OCI-LY7 (cell line): ENCODE measurements at regions not wholly inside any gene's neighbourhood (a gene's known extent, or its start where the extent isn't known, plus 50 kb on each side); places are given as distances from the start of the nearest gene placed in this dataset.
A peak's percentile ranks its signal among the peaks of the same experiment; 100 is the strongest.

Source experiments
- BruUV-seq: library from RNA; stranded (reverse); fragments of 400-500 nt; replicated peaks from 2 replicates; lab custom pipeline; 2021; lab: Mats Ljungman, UMichigan
- CTCF ChIA-PET: fragments of 300-600 bp; sonication (Branson Sonifier 250); formaldehyde crosslinking; loops from one replicate; lab custom pipeline; 2022; ENCODE audit warnings: antibody characterized with exemption; ENCODE audit not compliant: unreplicated experiment; lab: Charles Lee
- POLR2A ChIA-PET: fragments of 300-600 bp; sonication (Branson Sonifier 250); formaldehyde crosslinking; loops from one replicate; lab custom pipeline; 2022; ENCODE audit warnings: antibody characterized with exemption; lab: Charles Lee
- DNase-seq: peaks from one replicate; pipeline ENCODE4 v3.0.0-alpha.2; 2015; ENCODE audit warnings: low spot score
- H2AFZ ChIP-seq: fragments of 200-600 bp; sonication (generic), shearing (Covaris generic); 2 replicates; pipeline ENCODE4 v1.6.1; 2014; ENCODE audit warnings: mild to moderate bottlenecking, antibody characterized with exemption, low read length, moderate library complexity
- H3K27ac ChIP-seq: fragments of 200-600 bp; sonication (generic); 2 replicates; pipeline ENCODE4 v1.5.1; 2014; ENCODE audit warnings: mixed run types, low read depth, mild to moderate bottlenecking, moderate library complexity, low read length, inconsistent platforms; ENCODE audit not compliant: poor library complexity, severe bottlenecking
- H3K36me3 ChIP-seq: fragments of 200-600 bp; sonication (generic); 2 replicates; pipeline ENCODE4 v1.6.1; 2014; ENCODE audit warnings: mild to moderate bottlenecking, antibody characterized with exemption, low read length, moderate library complexity, mixed read lengths; ENCODE audit not compliant: insufficient read depth
- H3K4me1 ChIP-seq: fragments of 200-600 bp; sonication (generic); 2 replicates; pipeline ENCODE4 v1.5.1; 2014; ENCODE audit warnings: mild to moderate bottlenecking, low read length; ENCODE audit not compliant: insufficient read depth, poor library complexity, severe bottlenecking
- H3K4me2 ChIP-seq: fragments of 200-600 bp; sonication (generic); 2 replicates; pipeline ENCODE4 v1.6.1; 2014; ENCODE audit warnings: mild to moderate bottlenecking, low read length
- H3K4me3 ChIP-seq: fragments of 200-600 bp; sonication (generic); 2 replicates; pipeline ENCODE4 v1.5.1; 2014; ENCODE audit warnings: mild to moderate bottlenecking, low read depth, low read length; ENCODE audit not compliant: poor library complexity, severe bottlenecking
- H3K79me2 ChIP-seq: fragments of 200-600 bp; sonication (generic); 2 replicates; pipeline ENCODE4 v1.6.1; 2016; ENCODE audit warnings: low read depth, mild to moderate bottlenecking, low read length, moderate library complexity, mixed read lengths; ENCODE audit not compliant: insufficient read depth
- H3K9me2 ChIP-seq: fragments of 200-600 bp; sonication (generic); 2 replicates; pipeline ENCODE4 v1.6.1; 2016; ENCODE audit warnings: mild to moderate bottlenecking, low read length, mixed read lengths; ENCODE audit not compliant: insufficient read depth
- H3K9me3 ChIP-seq: fragments of 200-600 bp; sonication (generic); 2 replicates; pipeline ENCODE4 v1.6.1; 2014; ENCODE audit warnings: mild to moderate bottlenecking, mixed run types, low read length, mixed read lengths
- H4K20me1 ChIP-seq: fragments of 200-600 bp; sonication (generic); 2 replicates; pipeline ENCODE4 v1.6.1; 2014; ENCODE audit warnings: mild to moderate bottlenecking, antibody characterized with exemption, low read length, moderate library complexity, mixed read lengths; ENCODE audit not compliant: insufficient read depth
- CTCF ChIP-seq: fragments of 200-600 bp; sonication (generic); conservative IDR thresholded peaks from 2 replicates; pipeline ENCODE4 v1.5.1; 2014; ENCODE audit warnings: mild to moderate bottlenecking, antibody characterized with exemption, low read length, moderate library complexity, mixed read lengths
- EZH2phosphoT487 ChIP-seq: fragments of 200-600 bp; sonication (generic); IDR thresholded peaks from 2 replicates; pipeline ENCODE4 v1.6.1; 2018; ENCODE audit warnings: low read depth, borderline replicate concordance, mild to moderate bottlenecking, mixed run types, antibody characterized with exemption, low read length, moderate library complexity, mixed read lengths
- intact Hi-C: fragments of 100-400 bp; cut with micrococcal nuclease; formaldehyde crosslinking; loops from one replicate; pipeline ENCODE4 v1.10.0; 2022; ENCODE audit not compliant: unreplicated experiment

- Histone ChIP-seq H3K27ac (no peak overlapping the region), H3K4me2 (no peak overlapping the region), H2AFZ (0 out of 2 replicates have a peak overlapping the region, but pooled peaks have one; percentile 23), H4K20me1 (no peaks in the 10 kb centered on the region), H3K4me3 (no peak overlapping the region), H3K9me3 (no peaks in the 10 kb centered on the region), H3K79me2 (no peaks in the 10 kb centered on the region), H3K4me1 (peaks cover 9% of the 10 kb centered on the region), H3K9me2 (no peaks in the 10 kb centered on the region), H3K36me3 (no peaks in the 10 kb centered on the region)
- no peak for DNase-seq
- no TSS peak for BruUV-seq
- intact Hi-C loops: no loop called here
- TF ChIP-seq EZH2phosphoT487: no peak
- TF ChIP-seq CTCF: no peak
- ChIA-PET POLR2A (interaction anchor here (0.9 to 1.3 kb wide), 3 partner anchors 12 to 161 kb away, joined by 3 read pairs; no protein-coding TSS in a partner anchor), CTCF (no interaction called here)
Measured at GRCh38 chr3:155013427-155013826, 66.7 kb upstream of the MME start.

- ChIA-PET CTCF (no interaction called here), POLR2A (no interaction called here)
- Histone ChIP-seq H3K4me1 (peaks cover 8% of the 10 kb centered on the region), H3K79me2 (no peaks in the 10 kb centered on the region), H4K20me1 (no peaks in the 10 kb centered on the region), H3K4me3 (no peak overlapping the region), H3K9me2 (no peaks in the 10 kb centered on the region), H3K27ac (no peak overlapping the region), H2AFZ (no peak overlapping the region), H3K36me3 (no peaks in the 10 kb centered on the region), H3K4me2 (no peak overlapping the region), H3K9me3 (no peaks in the 10 kb centered on the region)
- intact Hi-C loops: no loop called here
- no TSS peak for BruUV-seq
- TF ChIP-seq EZH2phosphoT487 (no peak), CTCF (0 out of 2 replicates have a peak, but pooled peaks have one; percentile 22)
- DNase-seq: no peak
Measured at GRCh38 chr3:155012584-155012983, 67.5 kb upstream of the MME start.

GRCh38 chr3:155010416-155010815 is 69.7 kb upstream of the MME start:
- H4K20me1 ChIP-seq: no peaks in the 10 kb centered on the region
- no TSS peak for BruUV-seq
- no peak for DNase-seq
- POLR2A ChIA-PET: interaction anchor here (0.6 kb wide), 1 partner anchor 1118 kb away, joined by 4 read pairs; no protein-coding TSS in a partner anchor
- H3K4me2 ChIP-seq: no peak overlapping the region
- H3K79me2 ChIP-seq: no peaks in the 10 kb centered on the region
- no peak overlapping the region for H3K27ac ChIP-seq
- no peaks in the 10 kb centered on the region for H3K9me3 ChIP-seq
- intact Hi-C loops: no loop called here
- H2AFZ ChIP-seq: no peak overlapping the region
- CTCF ChIA-PET: no interaction called here
- no peaks in the 10 kb centered on the region for H3K4me1 ChIP-seq
- TF ChIP-seq CTCF (no peak), EZH2phosphoT487 (no peak)
- H3K4me3 ChIP-seq: no peak overlapping the region
- no peaks in the 10 kb centered on the region for H3K36me3 ChIP-seq
- H3K9me2 ChIP-seq: no peaks in the 10 kb centered on the region
